Choroid plexus epithelial cell (primary cell): ENCODE measurements at regions not wholly inside any gene's neighbourhood (a gene's known extent, or its start where the extent isn't known, plus 50 kb on each side); places are given as distances from the start of the nearest gene placed in this dataset.
"Not testable (repeated sequence)": the region's sequence is repeated elsewhere in the genome, so short reads cannot be mapped to it uniquely, and the experiment has no call there.

Experiments used
- DNase-seq: peaks from one replicate; pipeline ENCODE4 v3.0.0-alpha.2; 2010; ENCODE audit warnings: low read depth
- H3K4me3 ChIP-seq: 2 replicates; pipeline ENCODE4 v1.5.1; 2011; ENCODE audit warnings: low read depth, mild to moderate bottlenecking, control low read depth, low read length, moderate library complexity
- TF ChIP-seq, protein P1 (sequence below): conservative IDR thresholded peaks from 2 replicates; pipeline ENCODE4 v1.5.1; 2011; ENCODE audit warnings: low read depth, mild to moderate bottlenecking, control low read depth, inconsistent platforms, low read length, moderate library complexity

DNA sequence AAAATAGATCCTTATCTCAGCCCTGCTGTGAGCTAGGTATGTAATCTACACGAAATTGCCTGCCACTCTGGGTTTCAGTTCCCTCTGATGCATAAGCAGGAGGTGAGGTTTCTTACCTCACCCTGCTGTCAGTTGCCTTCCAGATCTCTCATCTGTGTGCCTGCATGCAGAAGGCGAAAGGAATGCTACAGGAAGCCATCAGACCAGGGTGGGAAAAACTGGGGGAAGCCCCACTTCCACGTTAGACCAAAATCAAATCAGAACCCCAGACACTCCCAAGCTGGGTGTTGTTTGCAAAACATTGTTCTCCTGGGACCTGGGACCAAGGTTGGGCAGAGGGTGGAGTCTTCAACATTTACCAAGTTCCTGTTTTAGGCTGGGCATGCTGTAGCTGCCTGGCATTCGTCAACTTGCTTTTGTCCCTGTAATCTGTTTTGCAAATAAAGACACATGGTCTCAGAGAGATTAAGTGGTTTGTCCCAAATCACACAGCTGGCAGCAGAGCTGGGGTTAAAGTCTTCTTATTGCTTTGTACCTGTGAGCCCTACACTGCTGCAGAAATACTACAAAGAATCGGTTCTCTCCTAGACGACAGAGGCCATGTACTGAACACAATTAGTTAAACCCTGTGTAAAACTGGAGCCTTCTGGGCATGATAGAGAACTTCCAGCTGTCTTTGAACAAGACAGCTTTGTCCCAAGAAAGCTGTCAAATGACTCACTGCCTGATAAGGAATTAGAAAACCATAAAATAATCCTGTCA is 389.7 kb upstream of the RUNX1 start:
- no peak overlapping the region for H3K4me3 ChIP-seq
- TF ChIP-seq, protein P1, sequence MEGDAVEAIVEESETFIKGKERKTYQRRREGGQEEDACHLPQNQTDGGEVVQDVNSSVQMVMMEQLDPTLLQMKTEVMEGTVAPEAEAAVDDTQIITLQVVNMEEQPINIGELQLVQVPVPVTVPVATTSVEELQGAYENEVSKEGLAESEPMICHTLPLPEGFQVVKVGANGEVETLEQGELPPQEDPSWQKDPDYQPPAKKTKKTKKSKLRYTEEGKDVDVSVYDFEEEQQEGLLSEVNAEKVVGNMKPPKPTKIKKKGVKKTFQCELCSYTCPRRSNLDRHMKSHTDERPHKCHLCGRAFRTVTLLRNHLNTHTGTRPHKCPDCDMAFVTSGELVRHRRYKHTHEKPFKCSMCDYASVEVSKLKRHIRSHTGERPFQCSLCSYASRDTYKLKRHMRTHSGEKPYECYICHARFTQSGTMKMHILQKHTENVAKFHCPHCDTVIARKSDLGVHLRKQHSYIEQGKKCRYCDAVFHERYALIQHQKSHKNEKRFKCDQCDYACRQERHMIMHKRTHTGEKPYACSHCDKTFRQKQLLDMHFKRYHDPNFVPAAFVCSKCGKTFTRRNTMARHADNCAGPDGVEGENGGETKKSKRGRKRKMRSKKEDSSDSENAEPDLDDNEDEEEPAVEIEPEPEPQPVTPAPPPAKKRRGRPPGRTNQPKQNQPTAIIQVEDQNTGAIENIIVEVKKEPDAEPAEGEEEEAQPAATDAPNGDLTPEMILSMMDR, result no peak
- peak; percentile 17 for DNase-seq

DNA sequence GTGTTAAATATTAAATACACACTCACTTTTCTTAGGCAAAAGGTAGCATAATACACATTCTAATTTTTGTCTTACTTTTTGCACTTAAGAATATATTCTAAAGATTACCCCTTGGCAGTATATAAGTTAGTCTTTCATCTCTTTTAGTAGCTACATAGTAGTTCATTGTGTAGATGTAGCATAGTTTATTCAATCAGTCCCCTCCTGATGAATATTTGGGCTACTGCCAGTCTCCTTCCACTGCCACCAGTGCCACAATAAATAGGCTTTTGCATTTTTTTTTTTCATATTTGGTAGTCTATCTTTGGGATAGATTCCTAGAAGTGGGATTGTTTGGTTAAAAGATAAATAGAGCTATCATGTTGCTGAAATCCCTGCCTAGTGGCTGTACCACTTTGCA is 388.8 kb upstream of the RUNX1 start:
- TF ChIP-seq, protein P1, result no peak
- no peak for DNase-seq
- no peak overlapping the region for H3K4me3 ChIP-seq

DNA sequence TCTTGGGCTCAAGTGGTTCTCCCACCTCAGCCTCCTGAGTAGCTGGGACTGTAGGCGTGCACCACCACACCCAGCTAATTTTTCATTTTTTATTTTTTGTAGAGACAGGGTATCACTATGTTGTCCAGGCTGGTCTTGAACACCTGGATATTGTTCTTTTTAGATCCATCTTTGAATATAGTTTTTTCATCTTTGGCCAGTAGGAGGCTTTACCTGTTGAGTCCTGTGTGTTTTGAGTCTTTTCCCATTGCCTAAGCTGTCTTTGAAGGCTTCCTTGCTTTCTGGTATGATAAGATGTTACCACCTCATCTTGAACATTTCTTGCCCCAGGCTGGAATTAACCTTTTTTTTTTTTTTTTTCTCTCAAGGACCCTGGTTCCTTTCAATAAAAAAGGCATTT is 387.8 kb upstream of the RUNX1 start:
- H3K4me3 ChIP-seq, result no peak overlapping the region
- TF ChIP-seq, protein P1, result no peak
- DNase-seq, result no peak

DNA sequence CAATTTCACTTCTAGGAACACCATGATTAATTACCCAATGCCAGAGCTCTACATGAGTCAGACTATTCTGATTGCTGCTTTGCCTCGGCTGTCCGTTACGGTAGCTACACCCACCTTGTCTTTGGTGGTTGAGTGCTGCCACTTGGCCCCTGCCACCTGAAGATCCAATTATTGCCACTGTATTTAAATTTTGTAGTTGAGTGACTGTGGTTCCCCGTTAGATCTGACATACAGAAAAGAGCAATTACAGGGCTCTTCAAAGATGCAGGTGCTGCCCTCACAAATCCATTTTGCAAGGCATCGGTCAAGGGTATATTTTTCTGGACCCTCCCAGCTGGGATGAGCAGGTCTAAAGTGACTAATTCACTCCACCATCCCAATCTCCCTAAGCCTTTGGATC is 383.5 kb upstream of the RUNX1 start:
- not testable (repeated sequence) for H3K4me3 ChIP-seq, DNase-seq

DNA sequence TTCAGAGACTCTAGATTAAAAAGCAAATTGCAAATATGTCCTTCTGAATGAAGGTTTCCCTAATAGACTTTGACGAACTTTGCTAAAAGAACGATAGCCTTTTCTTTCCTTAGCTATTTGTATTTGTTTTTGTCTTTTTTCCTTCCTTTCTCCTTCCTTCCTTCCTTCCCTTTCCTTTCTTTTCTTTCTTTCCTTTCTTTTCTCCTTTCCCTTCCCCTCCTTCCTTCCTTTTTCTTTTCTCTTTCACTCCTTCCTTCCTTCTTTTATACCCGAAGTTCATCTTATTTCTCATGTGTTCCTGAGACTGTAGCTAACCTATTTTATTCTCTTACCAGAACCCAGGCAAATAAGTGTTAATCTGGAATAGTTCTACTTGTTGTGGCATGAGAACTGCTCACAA is 381.2 kb upstream of the RUNX1 start:
- no peak for DNase-seq
- TF ChIP-seq, protein P1, result no peak
- no peak overlapping the region for H3K4me3 ChIP-seq

DNA sequence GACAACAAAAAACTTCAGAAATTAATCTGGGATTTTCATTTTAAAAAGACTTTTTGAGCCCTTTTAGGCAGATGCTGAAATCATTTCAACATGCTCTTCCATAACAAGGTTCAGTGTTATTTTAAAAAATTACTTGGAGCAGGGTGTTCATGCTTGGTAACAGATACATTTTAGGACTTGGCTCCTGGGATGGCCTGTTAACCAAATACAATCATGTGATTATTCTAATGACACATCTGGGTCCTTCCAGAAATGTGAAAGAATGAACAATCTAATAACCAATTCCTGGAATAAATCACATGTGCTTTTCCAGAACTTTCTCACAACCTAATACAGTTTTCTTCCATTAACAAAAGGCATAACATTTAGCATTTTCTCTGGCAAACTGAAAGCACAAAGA is 379.8 kb upstream of the RUNX1 start:
- TF ChIP-seq, protein P1, result no peak
- DNase-seq, result no peak

DNA sequence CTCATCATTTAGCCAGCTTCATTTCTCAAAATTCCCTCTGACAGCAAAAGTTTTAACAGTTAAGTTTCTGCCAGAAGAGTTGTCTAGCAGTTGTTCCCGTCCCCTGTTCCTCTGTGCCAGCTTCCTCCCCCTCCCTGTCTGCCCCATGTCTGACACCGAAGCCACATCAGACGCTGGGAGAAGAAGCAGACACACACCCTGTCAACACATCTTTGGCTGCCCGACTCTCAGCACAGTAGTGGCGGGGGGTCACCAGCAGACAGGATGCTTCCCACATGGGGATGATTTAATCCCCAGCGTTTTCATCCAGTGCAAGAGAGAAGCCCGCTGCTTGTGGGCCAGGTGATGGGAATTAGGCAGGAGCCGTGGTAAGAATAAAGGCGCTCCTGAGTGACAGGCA is 379.4 kb upstream of the RUNX1 start:
- TF ChIP-seq, protein P1, result no peak
- DNase-seq, result peak; percentile 66
- peak overlapping the region; percentile 11 for H3K4me3 ChIP-seq

More for the DNA sequence above, 379.8 kb upstream of the RUNX1 start:
- H3K4me3 ChIP-seq, result no peak overlapping the region
